Stimulated activated CD8-positive, alpha-beta memory T cell treated with anti-CD3 and anti-CD28 coated beads, Interleukin-4, amount 100 ng/mL, for 48 hours (primary cell): ENCODE measurements at regions not wholly inside any gene's neighbourhood (a gene's known extent, or its start where the extent isn't known, plus 50 kb on each side); places are given as distances from the start of the nearest gene placed in this dataset.

Source experiments
- DNase-seq: peaks from one replicate; pipeline ENCODE4 v3.0.0-alpha.2; 2020

DNA sequence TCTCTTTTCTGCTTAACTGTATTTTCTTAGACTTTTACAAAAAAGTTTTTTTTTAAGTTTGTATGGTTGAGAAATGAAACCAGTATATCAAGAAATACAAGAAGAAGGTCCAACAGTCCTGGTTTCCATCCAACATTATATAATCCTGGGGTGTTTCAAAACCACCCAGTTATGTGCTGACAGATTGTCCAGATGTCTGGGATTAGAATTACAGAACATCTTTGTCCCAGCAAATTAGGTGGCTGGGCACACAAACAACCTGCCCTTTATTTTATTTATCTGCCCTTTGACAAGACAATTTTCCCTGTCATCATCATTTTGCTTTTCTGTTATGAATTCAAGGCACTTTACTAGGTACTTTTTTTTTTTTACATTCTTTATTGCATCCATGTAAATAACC, 622.1 kb downstream of the PLPP3 start:
- DNase-seq = no peak

DNA sequence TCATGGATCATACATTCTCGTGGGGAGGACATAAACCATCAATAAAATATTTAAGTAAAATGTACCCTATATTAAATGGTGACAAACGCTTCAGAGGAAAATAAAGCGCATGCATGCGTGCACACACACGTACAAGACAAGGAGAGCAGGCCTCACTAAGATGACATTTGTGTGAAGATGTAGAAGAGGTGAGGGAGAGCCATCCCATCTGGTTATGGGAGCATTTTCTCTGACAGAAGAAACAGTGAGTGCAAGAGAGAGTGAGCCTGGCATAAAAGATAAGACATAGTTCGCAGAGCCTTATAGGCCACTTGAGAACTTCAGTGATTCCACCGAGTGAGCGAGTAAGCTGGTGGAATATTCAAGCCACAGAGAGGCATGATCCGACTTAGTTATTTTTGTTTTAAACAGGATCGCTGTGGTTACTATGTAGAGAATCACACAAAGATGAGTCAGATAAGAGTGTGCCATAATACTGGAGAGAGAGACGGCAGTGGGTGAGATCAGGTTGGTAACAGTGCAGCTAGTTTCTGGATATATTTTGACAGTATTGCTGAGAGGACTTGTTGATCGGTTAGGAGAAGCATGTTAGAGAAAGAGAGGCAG, 624.2 kb downstream of the PLPP3 start:
- DNase-seq = no peak

DNA sequence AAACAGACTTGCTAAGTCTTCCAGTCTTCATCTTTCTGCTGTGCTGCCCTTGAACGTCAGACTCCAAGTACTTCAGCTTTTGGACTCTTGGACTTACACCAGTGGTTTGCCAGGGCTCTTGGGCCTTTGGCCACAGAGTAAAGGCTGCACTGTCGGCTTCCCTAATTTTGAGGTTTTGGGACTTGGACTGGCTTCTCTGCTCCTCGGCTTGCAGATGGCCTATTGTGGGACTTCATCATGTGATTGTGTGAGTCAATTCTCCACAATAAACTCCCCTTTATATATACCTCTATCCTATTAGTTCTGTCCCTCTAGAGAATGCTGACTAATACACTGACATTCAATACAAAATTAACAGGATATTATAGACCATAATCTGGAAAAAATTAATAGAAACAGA, 628.1 kb downstream of the PLPP3 start:
- DNase-seq = no peak

DNA sequence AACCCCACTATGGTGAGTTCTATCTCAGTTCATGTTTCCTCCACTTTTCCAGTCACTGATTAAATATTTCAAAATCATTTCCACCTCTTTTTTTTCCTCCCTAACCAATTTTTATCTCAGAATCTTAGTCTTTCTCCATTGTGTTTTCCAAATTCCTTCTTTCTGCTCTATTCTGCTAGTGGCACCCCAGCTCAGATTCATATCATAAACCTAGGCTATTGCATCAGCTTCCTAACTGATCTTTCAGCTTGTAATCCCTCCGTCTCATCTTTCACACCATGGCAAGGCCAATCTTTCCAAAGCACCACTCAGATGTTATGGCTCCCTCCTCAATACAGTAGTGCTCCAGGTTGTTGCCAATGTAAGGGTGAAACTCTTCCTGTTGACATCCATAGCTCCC, 631.9 kb downstream of the PLPP3 start:
- no peak for DNase-seq

DNA sequence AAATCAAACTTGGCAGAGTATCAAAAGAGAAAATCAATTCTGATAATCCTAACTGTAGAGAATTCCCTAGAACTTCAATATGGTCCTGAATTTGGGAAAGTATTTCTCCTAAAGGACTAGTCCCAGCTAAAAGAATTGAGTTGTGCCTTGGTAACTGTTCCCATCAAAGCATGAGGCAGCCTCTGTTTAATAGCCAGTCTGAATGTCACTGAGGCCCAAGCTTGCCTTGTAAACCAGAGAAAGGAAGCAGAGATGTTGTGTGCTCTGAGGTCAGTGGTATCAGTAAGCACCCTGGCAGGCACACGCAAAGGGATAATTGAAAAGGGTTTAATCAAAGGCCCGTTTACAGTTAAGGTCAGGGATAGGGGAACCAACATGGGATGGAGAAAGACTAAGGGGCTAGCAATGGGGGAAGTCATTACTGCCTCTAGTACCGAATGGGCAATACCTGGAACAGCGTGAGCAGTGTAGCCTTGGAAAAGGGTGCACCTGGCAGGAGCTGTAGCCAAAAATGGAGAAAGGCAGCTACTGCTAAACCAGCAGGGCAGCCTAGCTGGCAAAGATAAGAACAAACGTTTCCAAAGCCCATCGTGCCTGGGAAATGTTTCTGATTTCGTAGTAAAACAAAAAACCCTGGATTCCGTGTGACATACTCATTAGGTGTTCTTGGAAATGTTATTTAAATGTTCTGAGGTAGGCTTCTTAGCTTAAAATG, 635.5 kb downstream of the PLPP3 start:
- no peak for DNase-seq

DNA sequence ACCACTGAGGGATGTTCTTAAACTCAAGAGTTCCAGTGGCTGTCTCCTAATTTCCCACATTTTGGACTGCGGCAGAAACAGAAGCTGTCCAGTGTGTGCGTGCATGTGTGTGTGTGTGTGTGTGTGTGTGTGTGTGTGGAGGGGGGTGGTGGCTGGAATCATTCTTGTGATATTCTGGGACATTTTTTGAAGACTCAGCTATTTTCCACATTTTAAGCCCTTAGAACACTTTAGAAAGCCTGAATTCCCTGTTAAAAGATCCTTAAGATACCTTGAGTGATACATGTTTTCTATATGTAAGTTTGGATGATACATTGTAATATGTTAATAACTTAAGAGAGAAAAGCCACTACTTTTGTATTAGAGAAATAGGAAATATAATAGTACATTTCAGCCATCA, 636.4 kb downstream of the PLPP3 start:
- DNase-seq = no peak

DNA sequence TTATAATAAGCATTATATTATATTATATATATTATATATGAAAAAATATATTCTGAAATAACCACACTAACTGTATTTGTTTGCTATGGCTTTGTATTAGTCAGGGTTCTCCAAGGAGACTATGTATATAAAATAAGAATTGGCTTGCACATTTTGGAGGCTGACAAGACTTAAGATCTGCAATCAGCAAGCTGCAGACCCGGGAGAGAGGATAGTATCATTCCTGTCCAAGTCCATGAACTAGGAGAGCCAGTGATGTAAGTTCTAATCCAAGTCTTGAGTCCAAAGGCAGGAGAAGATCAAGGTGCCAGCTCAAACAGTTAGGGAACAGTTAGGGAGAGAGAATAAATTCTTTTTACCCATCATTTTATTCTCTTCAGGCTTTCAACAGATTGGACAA, 639.5 kb downstream of the PLPP3 start:
- no peak for DNase-seq

DNA sequence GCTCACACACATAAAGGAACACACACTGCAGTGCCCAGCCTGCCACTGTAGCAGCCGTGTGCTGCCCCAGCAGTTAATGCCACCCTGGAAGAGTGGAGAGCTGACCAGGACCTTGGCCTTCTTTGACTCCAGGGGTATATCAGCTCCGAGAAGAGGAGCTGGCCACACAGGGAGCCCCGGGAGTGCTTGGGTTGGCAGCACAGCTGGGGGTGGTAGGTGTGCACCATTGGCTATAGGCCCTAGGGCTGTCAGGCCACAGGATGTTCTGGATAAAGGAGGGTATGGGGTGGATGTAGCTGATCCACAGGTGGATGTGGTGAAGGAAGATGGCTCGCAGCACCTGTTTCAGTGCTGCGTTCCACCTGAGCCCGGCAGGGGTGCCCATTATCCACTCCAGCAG, 640.5 kb downstream of the PLPP3 start:
- DNase-seq = no peak

DNA sequence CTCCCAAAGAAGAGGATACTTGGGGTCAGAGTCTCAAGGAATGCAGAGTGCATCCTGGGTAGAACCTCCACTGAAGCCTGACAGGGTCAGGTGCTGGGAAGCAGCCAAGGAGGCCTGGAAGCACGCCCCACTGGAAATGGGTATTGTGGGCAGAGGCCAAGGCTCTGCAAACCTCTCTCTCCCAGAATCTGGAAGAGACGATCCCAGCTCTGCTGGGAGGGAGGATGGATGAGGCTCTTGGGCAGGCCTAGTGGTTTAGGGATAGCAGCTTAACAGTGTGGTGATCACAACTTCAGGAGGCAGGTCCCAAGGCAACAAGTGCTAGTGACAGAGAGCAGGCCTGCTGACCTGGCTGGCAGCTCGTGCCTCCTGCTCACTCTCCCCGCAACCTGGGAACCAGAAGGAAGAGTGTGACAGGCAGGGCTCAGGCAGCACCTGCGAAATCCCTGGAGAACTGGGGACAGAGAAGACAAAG, 641.0 kb downstream of the PLPP3 start:
- DNase-seq = no peak

DNA sequence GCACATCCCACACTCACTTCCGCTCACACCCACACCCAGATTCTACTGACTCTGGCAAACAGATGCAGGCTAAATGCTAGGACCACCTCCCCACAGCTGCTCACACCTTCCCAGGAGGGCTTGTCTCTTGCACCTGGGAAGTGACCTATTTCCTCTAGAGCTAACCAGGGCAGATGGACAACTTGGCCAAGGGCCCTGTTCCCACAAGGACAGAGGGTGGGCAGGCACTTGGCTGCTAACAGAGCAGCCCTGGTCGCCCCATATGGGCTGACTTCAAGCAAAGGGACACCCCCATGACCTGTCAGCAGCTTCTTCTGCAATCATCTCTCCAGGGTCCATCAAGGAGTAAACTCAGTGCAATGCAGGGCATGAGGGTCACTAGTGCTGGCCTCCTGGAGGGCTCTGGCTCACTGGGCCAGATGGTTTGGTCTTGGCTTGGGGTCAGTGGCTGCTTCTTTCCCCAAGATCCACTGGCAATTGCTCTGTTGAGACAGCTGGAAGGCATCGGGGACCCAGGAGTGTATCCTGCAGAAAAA, 641.5 kb downstream of the PLPP3 start:
- DNase-seq = no peak

DNA sequence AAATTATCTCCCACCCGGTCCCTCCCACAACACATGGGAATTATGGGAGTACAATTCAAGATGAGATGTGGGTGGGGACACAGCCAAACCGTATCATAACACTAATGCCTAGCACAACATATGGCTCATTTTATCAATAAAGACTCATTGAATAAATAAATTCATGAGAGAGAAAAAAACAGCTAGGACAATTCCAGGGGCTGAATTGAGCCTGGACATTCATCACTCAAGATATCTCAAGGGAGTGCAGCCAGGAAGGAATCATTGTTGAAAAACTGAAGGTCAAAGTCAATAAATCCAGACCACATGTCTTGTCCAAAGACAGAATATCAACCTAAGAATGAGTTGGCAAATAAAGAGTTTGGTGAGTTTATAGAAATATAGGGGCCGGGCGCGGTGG, 644.1 kb downstream of the PLPP3 start:
- no peak for DNase-seq

DNA sequence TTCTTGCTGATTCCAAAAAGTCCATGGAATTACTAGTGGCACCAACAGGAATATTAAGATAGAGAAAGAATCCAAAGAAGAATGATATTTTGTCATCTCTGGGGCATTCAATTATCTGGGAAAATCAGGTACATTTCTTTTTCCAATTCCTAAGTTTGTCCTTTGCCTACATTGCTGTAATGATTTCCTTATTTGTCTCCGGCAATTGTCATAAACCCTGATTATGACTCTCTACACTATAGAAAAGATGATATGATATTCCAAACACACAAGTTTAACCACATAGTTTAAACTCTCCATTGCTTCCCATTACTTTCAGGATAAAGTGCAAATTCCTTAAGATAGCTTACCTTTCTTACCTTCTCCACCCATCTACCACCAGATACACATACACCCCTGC, 647.0 kb downstream of the PLPP3 start:
- no peak for DNase-seq

DNA sequence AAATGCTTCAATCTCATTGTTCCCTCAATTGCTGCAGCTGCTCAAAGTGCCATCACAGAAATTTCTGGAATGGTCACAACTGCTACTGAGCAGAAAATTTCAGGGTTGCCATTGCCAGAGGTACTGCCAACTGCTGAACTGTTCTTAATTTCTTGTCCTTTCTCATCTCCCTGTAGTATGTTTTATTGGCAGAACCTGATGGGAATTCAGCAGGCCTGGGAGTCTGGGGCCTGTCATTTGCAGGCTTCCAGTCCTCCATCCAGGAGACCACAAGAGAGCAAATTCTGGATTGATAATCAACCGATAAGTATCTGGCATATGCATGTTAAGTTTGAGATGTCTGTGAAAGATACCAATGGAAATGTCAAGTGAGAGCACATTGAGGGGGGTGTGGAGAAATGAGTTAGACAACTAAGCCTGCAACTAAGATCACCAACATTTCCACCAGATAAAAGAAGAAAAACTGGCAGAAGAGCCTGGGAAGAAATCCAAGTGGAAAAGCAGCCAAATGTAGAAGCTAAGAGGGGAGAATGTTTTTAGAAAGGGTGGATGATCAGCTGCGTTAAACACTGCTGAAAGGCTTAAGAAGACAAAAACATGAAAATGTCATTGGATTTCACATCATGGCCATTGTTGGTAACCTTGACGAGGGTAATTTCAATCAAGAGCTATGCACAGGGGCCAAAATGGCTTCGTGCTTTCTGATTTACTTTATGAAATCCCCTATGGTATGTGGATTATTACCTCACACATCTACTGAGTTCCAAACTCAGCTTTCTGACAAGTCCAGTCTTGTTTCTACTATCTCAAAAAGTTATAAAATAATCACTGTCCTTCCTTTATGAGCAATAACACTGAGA, 648.1 kb downstream of the PLPP3 start:
- no peak for DNase-seq

DNA sequence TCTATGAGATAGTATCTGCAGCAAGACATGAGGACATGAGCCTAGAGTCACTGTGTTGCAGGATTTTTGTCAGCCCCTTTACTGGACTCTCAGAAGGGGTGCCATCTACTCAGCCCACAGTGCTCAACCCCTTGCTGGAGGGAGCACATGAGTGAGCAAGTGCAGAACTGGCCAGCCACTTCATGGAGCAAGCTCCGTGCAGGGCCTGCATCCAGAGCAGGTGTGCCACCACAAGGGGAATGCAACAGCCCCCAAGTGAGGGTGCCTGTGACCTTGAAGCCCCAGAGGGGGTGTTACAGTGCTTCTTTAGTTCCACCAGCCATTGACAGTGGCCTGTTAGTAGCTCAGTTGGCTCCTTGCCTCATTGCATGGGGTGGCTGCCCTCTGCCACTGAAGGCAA, 649.7 kb downstream of the PLPP3 start:
- no peak for DNase-seq

DNA sequence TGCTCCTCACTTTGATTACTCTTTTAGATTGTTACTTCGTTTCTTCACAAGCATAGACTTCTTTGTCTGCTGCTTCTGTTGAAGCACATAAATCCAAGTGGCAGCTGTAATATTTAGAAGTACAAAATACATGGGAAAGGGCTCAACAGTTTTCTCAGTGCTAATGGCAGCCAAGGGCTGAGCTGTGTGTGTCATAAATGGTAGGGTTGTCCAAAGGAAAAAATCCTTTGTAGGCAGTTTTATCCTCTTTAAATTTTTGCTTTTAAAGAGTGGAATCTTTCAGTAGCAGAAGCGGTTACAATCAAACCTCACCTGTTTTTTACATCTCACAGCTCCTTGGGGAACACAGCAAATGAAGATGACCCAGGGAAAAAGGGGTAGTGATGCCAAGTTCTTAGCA, 650.8 kb downstream of the PLPP3 start:
- DNase-seq = no peak

DNA sequence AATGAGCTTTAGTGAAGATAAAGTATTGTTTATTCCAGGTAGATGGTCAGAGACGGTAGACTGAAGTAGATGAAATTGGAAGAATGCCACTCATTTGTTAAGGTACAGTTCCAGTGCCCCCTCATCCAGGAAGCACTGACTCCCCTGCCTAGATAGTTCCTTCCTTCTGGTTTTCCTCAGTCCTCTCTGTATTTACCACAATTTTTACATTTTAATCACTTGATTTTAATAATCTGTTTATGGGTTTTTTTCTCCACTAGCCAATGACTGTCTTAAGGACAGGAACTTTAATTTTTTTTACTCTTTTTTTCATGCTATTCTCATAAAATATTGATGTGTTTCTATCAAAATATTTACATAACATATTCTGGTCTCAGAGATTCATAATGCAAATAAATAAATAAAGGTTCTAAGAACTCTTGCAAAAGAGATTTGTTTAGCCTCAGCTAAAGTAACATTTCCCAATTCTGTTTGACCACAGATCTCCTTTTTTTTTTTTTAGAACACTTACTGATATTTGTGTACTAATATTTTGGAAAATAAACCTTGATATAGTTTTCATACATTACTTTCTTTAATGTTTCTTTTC, 651.6 kb downstream of the PLPP3 start:
- DNase-seq = no peak

DNA sequence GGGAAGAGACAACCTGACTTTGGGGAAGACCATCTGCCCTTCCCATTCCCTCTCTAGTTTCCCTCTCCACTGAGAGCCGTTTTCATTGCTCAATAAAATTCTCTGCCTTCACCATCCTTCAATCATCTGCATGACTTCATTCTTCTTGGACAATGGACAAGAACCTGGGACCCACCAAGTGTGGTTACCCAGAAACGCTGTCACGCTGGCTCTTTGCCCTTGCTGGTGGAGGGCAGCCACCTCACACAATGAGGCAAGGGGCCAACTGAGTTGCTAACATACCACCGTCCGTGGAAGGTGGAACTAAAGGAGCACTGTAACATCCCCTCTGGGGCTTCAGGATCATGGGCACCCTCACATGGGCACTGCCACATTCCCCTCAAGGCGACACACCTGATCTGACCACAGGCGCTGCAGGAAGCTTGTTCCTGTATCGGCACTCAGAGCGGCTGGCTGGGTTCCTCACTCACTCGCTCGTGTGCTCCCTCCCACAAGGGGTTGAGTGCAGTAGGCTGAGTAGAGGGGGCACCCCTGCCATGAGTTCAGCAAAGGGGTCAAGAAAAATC, 652.4 kb downstream of the PLPP3 start:
- DNase-seq = no peak

DNA sequence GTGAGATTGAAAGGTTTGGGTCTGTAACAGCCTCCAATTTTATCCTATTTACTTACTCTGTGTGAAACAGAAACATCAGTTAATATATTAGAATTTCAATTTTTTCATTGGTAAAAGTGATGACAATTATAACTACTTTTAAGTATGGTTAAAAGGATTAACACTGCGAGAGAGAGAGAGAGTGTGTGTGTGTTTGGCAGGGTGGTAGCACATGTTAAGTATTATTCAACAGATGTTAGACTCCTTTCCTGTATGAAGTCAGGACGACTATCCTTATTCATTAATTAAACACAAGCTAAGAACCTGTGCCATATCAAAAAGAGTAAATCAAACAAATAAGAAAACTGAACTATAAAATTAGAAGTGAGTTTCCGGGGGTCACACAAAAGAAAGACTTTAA, 662.5 kb downstream of the PLPP3 start:
- no peak for DNase-seq

DNA sequence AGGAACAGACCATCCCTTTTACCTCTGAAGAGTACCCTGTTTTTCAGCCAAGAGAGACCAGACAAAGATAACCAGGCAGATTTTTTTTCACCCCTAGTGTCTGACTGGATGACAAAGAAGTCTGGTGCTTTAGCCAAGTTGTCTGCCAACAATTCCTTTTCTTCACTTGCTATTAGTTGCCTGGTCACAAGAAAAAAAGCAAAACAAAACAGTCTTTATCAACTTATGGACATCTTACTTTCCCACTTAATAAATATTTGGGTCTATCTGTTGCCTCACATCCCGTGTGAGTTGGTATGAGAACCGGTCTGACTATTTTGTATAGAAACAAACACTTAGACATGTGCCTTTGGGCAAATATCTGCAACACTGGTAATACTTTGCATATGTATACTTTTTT, 662.9 kb downstream of the PLPP3 start:
- no peak for DNase-seq

DNA sequence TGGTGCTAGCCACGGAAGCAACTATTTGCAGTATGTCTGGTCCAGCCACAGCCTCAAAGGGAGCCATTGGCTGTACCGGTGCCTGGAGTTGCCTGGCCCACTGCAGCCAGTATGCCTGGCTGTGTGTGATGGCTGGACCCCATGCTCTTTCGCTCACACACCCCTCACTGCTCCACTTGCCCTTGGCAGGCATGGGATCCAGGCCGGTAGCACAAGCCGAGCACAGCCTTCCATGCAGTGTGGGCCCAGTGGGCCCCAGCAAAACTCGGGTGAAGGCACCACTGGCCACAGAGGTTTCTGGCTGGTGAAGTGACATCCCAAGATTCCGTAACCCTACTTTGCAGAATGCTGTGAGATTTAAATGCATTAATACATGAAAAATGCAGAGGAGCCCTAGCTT, 665.8 kb downstream of the PLPP3 start:
- no peak for DNase-seq

DNA sequence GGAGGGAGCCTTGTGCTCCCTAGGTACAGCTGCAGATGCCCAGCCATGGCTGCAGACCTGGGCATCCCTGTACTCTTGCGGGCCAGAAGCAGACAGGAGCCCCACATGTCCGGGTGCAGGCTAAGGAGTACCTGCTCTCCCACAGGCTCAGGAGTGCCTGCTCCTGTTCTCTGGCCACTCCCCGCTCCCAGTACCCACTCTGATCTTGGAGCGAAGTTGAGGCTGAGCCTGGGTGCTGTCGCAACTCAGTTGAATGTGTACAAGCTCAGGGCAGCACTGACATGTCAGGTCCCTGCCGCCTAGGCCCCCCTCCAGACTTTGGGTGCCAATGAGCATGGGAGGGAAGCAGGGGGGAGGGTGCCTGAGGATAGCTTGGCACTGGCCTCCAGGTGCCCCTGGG, 666.9 kb downstream of the PLPP3 start:
- DNase-seq = no peak

DNA sequence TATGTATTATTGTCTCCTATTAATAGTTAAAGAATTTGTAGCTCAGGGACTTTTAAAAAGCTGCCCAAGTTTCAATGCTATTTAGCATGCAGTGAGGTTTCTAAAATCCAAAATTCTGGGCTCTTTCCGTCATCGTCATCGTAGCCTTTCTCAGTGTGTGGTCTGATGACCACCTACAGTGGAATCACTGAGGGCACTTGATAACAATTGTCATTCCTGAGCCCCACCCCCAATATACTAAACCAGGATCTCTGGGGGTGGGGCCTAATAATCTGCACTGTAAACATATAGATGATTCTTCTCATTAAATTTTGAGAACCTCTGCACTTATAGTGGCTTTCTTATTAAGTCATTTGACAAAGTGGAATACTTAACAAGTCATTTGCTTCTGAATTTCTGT, 674.8 kb downstream of the PLPP3 start:
- DNase-seq = no peak

DNA sequence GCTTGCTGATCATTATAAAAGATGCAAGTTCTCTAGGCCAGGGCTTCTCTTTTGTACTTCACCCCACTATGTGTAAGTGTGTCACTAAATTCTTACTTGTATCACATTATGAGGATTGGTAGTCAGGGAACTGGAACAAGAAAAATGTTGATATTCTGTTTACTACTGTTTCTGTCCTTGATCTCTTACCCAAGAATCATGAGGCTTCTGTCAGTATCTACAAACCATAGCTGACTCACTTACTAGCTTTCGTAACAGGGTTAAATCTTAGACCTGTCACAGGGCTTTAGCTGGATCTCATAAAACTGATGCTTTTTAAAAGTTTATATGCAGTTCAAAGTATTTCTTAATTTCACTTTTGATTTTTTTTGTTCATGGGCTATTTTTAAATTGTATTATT, 681.2 kb downstream of the PLPP3 start:
- no peak for DNase-seq
